NCI-H2171 treated with DMSO at 0.1 percent for 48 hours (cell line): ENCODE measurements at regions not wholly inside any gene's neighbourhood (a gene's known extent, or its start where the extent isn't known, plus 50 kb on each side); places are given as distances from the start of the nearest gene placed in this dataset.
A peak's percentile ranks its signal among the peaks of the same experiment; 100 is the strongest.

Source experiments
- DNase-seq: peaks from one replicate; lab custom pipeline; 2025; lab: John Stamatoyannopoulos, UW

DNA sequence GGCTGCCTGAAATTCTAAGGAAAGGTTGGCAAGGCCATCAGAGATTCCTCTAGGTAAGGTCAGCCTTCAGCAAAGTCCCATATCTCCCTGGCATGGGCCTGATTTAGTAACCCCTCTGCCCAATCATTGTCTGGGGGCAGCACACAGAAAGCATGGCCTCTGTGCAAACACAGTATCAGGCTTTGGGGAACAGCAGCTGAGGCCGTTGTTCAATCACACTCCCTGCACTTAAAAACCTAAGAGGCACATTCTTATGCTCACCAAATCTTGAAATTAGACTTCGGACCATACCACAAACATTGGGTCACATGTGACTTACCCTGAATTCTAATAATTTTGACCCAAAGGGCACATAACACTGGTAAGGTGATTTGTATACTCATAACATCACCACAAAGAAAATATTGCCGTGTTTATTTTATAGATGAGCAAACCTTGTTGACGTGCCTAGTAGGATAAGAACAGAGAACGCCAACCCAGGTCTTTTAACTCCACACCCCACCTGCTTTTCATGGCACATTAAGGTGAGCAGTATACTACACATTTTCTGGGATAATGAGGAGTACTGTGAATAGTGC, 212.7 kb downstream of the HNMT start:
- no peak for DNase-seq

- DNase-seq = peak; percentile 5
Observed at GRCh38 chr2:138177693-138178092, 213.4 kb downstream of the HNMT start.

GRCh38 chr2:138180692-138181386, 216.6 kb downstream of the HNMT start:
- no peak for DNase-seq

DNA sequence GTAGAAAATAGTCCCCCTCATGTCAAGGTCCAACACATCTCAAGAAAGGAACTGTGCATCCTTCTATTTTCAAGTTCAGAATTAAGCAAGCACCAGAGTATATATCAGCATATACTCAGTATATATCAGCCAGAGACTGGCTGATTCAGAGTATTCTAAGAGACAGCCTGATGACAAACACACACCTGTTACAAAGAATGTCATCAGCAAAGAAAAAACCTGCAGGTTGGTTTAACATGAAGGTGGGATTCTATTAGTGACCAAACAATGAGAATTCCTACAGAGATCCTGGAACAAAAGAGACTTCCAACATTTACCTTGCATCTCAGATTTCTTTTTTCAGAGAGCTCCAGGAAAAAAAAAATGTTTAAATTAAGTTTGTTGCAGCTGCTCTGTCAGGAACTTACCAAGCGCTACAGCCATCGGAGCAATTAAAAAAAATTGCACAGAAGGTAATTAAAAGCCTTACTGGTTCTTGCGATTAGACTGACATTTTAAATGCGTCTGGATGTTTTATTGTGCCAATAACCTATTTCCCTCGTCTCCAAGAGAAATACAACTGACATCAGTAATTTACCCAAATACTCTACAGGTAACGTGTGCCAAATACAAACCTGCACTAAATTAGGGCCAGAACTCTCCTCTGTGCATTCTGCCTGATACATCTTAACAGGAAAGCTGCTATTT, 218.1 kb downstream of the HNMT start:
- DNase-seq = peak; percentile 35

- DNase-seq = no peak
Observed at GRCh38 chr2:138182937-138183312, 218.7 kb downstream of the HNMT start.

- DNase-seq = no peak
Observed at GRCh38 chr2:138183705-138184104, 219.4 kb downstream of the HNMT start.

DNA sequence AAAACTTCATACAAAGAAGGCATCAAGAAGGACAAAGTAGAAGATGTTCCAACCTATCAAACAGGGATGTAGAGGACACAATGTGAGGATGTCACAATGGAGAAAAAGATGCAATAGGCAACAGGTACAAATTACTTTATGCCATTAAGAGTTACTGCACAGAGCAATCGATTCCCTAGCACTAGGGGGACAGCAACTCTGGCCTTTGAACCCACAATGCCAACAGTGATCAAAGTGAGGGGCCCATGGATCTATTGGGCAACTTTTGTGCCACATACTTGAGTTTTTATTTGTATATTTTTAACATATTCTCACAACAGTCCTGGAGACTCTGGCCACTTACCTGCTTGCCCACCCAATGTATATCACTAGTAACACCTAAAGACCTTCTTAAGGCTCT, 220.2 kb downstream of the HNMT start:
- DNase-seq = no peak

GRCh38 chr2:138185827-138186226, 221.6 kb downstream of the HNMT start:
- no peak for DNase-seq

- DNase-seq = no peak
Observed at GRCh38 chr2:138187221-138187620, 222.9 kb downstream of the HNMT start.

GRCh38 chr2:138190999-138191398, 226.7 kb downstream of the HNMT start:
- DNase-seq = no peak

GRCh38 chr2:138193416-138194213, 229.3 kb downstream of the HNMT start:
- no peak for DNase-seq

- no peak for DNase-seq
Observed at GRCh38 chr2:138201286-138201685, 237.0 kb downstream of the HNMT start.

- no peak for DNase-seq
Observed at GRCh38 chr2:138202762-138203161, 238.5 kb downstream of the HNMT start.

GRCh38 chr2:138205281-138205680, 241.0 kb downstream of the HNMT start:
- DNase-seq = no peak

GRCh38 chr2:138207074-138207930, 243.0 kb downstream of the HNMT start:
- no peak for DNase-seq

- DNase-seq = no peak
Observed at GRCh38 chr2:138209009-138209408, 244.7 kb downstream of the HNMT start.

GRCh38 chr2:138210487-138210886, 246.2 kb downstream of the HNMT start:
- DNase-seq = peak; percentile 2

GRCh38 chr2:138212434-138212833, 248.2 kb downstream of the HNMT start:
- DNase-seq = no peak

DNA sequence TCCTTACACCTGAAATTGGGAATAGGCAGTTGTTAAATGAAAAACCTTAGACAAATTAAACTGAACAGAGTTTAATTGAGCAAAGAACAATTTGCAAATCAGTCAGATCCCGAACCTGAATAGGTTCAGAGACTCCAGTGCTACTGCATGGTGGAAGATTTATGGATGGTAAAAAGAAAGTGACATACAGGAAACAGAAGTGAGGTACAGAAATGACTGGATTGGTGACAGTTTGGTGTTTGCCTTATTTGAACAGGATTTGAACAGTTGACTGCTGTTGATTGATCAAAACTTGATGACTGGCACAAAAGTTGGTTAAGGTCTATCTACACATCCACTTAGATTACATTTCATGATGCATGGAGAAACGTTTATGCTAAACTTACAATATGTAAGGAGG, 248.8 kb downstream of the HNMT start:
- DNase-seq = no peak

DNA sequence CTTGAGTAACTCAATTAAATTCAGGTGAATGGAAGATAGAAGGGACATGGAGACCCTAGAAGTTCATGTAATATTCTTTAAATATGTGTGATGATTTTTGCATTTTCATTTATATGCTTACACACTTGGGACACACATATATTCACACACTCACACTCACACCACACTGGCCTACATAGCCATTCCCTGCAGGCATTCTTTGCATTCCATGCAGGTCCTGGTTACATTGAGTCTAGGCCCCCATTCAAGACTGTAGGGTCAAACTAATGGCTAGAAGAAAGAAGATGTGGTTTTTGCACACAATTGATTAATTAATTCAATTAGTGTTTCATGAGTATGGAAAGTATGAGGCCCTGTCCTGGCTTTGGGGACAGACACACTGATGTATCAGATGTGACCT, 249.4 kb downstream of the HNMT start:
- DNase-seq = no peak

DNA sequence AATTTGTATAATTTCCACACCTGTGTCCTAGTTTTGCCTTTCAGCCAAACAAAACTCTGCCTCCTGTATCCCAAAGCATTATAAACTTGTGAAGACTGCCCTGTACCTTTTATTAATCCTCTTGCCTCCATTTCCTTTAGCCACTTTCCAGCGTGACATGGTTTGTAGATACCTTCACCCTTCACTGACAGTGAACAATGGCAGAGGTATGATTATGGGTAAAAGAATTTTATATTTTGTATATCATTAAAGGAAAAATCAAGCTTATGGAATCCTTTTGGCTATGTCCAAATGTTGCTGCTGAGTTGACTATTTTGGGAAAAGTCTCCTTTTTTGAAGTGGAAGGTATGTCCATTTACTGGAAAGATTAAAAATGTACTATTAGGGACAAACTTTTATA, 251.7 kb downstream of the HNMT start:
- DNase-seq = no peak

DNA sequence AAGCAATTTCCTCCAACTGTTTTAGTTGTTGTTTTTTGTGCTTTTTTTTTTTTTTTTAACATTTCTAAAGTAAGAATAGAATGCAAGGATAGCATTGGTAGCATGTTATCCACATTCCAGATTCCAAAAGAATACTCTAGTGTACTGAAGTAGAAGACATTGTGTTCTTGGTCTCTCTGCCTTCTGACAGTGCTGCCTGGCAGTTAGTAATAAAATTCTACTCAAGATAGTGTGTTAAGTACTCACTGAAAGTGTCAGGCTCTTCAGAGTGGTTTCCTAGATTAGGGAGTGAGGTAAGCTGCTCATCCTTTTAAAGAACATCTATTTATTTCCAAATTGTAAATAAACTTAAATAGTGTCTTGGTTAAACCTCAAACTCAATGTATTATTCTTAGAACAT, 253.7 kb downstream of the HNMT start:
- no peak for DNase-seq
